ENCODE measurements at regions not wholly inside any gene's neighbourhood (a gene's known extent, or its start where the extent isn't known, plus 50 kb on each side); places are given as distances from the start of the nearest gene placed in this dataset.

DNA sequence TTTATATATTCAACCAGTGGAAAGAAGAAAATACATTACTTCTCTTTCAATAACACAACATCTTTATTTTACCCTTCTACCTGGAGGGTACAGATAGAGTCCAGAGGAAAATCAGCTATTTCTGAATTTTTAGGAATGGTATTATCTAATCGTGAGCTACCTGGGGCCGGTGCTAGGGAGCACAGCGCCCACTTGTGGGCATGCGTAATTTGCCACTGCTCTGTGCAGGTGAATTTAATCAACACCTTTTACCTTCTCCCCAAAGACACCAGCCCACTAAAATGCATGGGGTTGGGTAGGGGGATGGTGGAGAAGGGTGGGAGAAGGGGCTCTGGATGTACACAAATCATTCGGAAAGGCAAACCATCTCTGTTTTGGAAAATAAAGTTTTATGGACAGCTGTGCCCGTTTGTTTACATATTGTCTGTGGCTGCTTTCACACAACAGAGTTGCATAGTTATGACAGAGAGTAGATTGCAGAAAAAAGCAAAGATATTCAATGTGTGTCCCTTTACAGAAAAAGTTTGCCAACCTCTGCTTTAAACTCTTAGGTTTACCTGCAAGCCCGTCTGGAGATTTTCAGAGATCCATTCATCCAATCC is 51.5 kb upstream of the DCC start:
- Histone ChIP-seq H3K27me3 (ENCODE audit: control insufficient read depth, insufficient read depth, low read length, poor library complexity, severe bottlenecking) (no peaks in the 10 kb centered on the region), H3K9me3 (ENCODE audit: control insufficient read depth, low read length) (no peaks in the 10 kb centered on the region), H3K4me1 (ENCODE audit: control insufficient read depth, insufficient read depth, low read length) (no peaks in the 10 kb centered on the region), H3K4me3 (ENCODE audit: low read length) (no peak overlapping the region), H3K27ac (ENCODE audit: low read depth, low read length) (no peak overlapping the region), H3K9ac (ENCODE audit: extremely low read depth, low read length, poor library complexity, severe bottlenecking) (no peak overlapping the region), H3K36me3 (ENCODE audit: control insufficient read depth, insufficient read depth, low read length) (no peaks in the 10 kb centered on the region)
- no peak overlapping the region for H3K27ac Mint-ChIP-seq
- H3K4me3 Mint-ChIP-seq: no peak overlapping the region
- peak; percentile 86 for DNase-seq
- H3K36me3 Mint-ChIP-seq (ENCODE audit: low read depth): no peaks in the 10 kb centered on the region
- 42 to 81% methylated on average over 2 to 6 of the region's 7 CpGs for WGBS, 2 experiments (ENCODE audit: insufficient coverage in 1 of 2, insufficient read length in 1 of 2)
- no peaks in the 10 kb centered on the region for H3K9me3 Mint-ChIP-seq
- TF ChIP-seq, protein P1, sequence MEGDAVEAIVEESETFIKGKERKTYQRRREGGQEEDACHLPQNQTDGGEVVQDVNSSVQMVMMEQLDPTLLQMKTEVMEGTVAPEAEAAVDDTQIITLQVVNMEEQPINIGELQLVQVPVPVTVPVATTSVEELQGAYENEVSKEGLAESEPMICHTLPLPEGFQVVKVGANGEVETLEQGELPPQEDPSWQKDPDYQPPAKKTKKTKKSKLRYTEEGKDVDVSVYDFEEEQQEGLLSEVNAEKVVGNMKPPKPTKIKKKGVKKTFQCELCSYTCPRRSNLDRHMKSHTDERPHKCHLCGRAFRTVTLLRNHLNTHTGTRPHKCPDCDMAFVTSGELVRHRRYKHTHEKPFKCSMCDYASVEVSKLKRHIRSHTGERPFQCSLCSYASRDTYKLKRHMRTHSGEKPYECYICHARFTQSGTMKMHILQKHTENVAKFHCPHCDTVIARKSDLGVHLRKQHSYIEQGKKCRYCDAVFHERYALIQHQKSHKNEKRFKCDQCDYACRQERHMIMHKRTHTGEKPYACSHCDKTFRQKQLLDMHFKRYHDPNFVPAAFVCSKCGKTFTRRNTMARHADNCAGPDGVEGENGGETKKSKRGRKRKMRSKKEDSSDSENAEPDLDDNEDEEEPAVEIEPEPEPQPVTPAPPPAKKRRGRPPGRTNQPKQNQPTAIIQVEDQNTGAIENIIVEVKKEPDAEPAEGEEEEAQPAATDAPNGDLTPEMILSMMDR (conservative IDR thresholded peaks at IDR 0.05): peak; percentile 99
- no peaks in the 10 kb centered on the region for H3K27me3 Mint-ChIP-seq (ENCODE audit: insufficient read depth)
- peaks cover 11% of the 10 kb centered on the region for H3K4me1 Mint-ChIP-seq

DNA sequence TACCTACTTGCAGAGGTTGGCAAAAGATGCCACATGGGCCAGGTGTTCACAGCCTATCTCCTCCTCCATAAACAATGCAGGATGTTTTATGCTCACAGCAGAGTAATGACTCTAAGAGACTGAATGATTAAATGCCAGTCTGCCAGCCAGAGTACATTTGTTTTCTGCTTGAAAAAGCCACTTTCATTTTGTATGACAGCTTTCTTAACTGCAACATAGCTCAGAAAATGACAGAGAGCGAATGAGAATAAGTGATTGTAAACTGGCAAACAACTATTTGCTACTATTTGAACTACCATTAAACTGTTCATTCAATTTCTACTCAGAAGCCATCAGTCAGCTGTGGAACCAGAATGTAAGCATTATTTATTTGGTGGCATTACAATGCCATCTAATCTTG is 50.6 kb upstream of the DCC start:
- Mint-ChIP-seq H3K4me3 (no peak overlapping the region), H3K36me3 (ENCODE audit: low read depth) (no peaks in the 10 kb centered on the region), H3K27me3 (ENCODE audit: insufficient read depth) (no peaks in the 10 kb centered on the region), H3K4me1 (peaks cover 11% of the 10 kb centered on the region), H3K9me3 (no peaks in the 10 kb centered on the region), H3K27ac (no peak overlapping the region)
- TF ChIP-seq, protein P1 (conservative IDR thresholded peaks at IDR 0.05): no peak
- WGBS, 2 experiments (ENCODE audit: insufficient coverage in 1 of 2, insufficient read length in 1 of 2): 88% methylated on average over 1 of the region's 1 CpG; no CpG with 5 or more reads in 1 of the 2 experiments
- Histone ChIP-seq H3K36me3 (ENCODE audit: control insufficient read depth, insufficient read depth, low read length) (no peaks in the 10 kb centered on the region), H3K9me3 (ENCODE audit: control insufficient read depth, low read length) (no peaks in the 10 kb centered on the region), H3K4me3 (ENCODE audit: low read length) (no peak overlapping the region), H3K27me3 (ENCODE audit: control insufficient read depth, insufficient read depth, low read length, poor library complexity, severe bottlenecking) (no peaks in the 10 kb centered on the region), H3K9ac (ENCODE audit: extremely low read depth, low read length, poor library complexity, severe bottlenecking) (no peak overlapping the region), H3K27ac (ENCODE audit: low read depth, low read length) (no peak overlapping the region), H3K4me1 (ENCODE audit: control insufficient read depth, insufficient read depth, low read length) (no peaks in the 10 kb centered on the region)
- no peak for DNase-seq
